ENCODE measurements at regions not wholly inside any gene's neighbourhood (a gene's known extent, or its start where the extent isn't known, plus 50 kb on each side); places are given as distances from the start of the nearest gene placed in this dataset.

DNA sequence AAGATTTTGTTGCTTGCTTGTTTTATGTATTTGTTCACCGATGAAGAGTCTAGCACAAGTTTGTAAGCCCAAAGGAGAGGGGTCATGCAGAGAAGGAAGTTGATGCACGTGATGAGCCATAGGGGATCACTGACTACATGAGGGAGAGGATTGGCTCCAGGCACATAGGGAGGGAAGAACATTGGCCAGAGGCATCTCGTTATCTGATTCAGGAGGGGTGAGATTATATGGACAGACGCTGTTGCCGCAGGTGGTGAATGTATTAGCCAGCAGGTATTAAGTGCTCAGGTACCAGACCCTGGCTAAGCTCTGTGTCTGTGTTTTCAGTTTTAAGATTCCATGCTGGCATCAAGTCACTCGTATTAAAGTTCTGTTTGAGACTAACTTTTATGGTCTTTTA is 91.8 kb upstream of the CHST9 start:
- no peak for DNase-seq (ENCODE audit: low spot score)

GRCh38 chr18:27276479-27276878 is 91.4 kb upstream of the CHST9 start:
- no peak for DNase-seq (ENCODE audit: low spot score)

DNA sequence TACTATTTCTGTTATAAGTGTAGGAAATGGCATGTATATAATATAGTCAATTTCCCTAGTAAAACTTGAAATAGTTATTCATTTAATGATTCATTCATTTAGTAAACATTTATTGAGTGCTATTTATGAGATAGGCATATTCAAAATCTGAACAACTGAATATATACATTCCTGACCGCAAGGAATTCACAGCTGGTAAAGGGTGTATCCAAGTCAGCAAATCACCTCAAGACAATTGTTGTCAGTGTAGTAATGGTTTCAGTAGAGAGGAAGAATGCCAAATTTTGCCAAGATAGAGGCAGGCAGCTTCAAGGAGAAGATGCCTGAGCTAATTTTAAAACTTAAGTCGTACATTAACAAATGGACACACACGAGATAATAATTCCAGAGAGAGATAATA is 89.8 kb upstream of the CHST9 start:
- DNase-seq (ENCODE audit: low spot score), result no peak

DNA sequence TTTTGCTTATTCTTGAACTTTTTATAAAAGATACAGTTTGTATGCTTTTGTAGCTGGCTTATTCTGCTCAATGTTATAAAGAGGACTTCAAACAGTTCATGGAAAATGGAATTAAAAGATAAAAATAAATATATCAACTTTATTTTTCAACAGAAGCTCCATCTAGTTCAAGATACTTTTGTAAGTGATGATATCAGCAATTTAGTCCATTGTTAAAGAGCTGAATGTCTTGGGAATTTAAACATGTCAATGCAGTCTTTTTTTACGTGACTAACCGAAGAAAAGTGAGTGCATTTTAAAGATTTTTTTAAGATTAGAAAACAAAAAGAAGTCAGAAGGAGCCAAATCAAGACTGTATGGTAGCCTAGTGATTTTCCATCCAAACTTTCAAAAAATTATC is 85.4 kb upstream of the CHST9 start:
- no peak for DNase-seq (ENCODE audit: low spot score)

GRCh38 chr18:27263369-27263768 is 78.3 kb upstream of the CHST9 start:
- no peak for DNase-seq (ENCODE audit: low spot score)

DNA sequence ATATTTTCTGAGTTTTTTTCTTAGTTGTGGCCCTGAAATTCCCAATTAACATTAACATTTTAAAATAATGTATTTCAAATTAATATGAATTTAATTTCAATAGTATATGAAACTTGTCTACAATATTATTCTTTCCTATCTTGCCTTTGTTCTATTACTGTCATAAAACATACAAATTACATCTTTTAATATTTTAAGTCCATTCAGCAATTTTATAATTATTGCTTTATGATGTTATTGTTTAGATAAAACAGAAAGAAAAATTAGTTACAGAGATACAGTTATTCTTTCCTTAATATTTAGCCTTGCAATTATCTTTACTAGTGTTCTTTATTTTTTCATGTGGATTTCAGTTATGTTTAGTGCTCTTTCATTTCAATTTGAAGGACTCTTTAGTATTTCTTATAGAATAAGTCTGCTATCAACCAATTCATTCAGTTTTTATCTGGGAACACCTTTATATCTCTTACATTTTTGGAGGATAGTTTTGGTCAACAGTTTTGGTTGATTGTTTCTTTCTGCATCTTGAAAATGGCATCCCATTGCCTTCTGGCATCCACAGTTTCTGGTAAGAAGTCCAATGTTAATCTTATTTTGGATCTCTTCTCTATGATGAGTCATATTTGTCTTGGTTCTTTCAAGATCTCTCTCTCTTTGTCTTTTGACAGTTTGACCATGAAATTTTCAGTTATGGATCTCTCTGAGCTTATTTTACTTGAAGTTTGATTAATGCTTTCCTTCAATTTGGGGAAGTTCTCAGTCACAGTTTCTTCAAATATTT is 76.9 kb upstream of the CHST9 start:
- DNase-seq (ENCODE audit: low spot score), result no peak

- DNase-seq (ENCODE audit: low spot score), result no peak
Measured at GRCh38 chr18:27253571-27253970, 68.5 kb upstream of the CHST9 start.

DNA sequence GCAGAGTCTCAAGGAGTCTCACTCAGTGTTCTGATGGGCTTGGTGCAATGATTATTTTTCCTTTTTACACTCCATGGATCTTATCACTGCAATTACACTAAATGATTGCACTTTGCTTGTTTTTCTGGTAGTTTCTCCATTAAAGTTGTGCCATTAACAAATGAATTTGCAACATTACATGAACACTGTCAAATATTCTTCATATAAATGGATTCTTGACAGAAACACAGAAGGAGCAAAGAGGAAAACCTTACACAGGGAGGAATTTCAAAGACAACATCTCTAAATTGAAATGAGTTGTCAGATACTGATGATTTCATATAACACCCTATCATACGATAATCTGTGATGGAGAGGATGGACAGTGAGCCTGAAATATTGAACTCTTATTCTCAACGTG is 65.4 kb upstream of the CHST9 start:
- no peak for DNase-seq (ENCODE audit: low spot score)

DNA sequence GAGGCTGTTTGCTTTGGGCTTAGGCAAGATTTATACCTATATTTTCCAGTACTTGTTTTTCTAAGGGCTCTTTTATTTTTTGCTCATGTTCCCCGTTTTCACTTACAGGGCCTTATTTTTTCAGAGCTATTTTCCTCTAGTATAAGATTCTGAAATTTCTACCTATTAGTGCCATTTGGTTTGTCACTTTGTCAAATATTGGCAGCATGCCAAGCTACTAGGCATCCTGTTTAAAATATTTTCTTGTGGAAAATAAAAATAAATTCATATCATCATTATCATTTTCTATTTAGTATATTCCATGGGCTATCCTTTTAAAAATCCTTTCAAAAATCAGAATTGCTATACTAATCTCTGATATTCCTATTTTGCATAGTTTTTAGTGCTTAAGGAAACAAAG is 64.8 kb upstream of the CHST9 start:
- DNase-seq (ENCODE audit: low spot score), result no peak

DNA sequence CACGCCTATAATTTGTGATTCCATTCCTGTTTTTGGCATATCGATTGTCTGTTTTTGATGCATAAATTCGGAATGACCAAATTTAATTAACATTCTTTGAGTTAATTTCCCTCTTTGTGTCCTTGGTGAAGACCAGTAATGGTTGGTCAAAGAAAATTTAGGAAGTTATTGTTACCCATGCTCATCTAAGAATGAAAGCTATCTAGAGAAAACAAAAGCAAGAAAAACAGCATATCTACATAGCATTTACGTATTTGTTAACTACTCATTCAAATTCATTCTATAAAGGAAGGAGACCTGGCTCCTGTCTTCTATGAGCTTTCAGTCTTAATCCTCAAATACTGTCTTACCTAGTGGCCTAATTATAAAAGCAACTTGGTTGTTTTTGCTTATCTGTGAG is 59.2 kb upstream of the CHST9 start:
- DNase-seq (ENCODE audit: low spot score), result no peak

- no peak for DNase-seq (ENCODE audit: low spot score)
Measured at GRCh38 chr18:27242392-27243047, 57.4 kb upstream of the CHST9 start.

- DNase-seq (ENCODE audit: low spot score), result peak; percentile 5
Measured at GRCh38 chr18:27240383-27240782, 55.3 kb upstream of the CHST9 start.

GRCh38 chr18:27239669-27240068 is 54.6 kb upstream of the CHST9 start:
- no peak for DNase-seq (ENCODE audit: low spot score)

DNA sequence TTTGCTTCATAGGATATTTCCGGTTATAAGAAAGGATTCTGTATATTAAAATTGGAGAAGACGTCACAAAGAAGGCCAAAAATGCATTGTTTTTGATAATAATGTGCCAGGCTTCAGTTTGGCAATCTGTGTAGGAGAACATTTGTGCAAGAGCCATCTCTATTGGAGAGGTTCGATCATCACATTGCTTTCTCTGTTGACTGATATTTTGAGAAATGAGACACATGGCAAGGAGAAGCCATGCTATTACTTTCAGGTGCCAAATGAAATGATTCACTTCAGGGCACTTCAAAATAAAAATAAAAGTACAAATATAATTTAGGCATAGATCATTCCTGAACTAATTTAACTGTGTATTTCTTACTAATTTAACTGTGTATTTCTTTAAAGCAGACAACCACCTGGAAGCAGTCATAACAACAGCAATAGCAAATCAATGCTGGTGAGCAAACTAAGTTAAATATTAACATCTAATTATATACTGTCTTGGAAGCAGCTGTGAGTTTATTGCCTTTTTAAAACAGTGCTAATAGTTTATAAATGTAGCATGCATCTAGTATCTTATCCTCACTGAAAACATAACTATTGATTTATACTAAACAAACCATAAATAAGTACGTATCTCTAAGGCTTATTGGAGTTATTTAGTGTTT is 50.2 kb upstream of the CHST9 start:
- peak; percentile 6 for DNase-seq (ENCODE audit: low spot score)

All from kidney tubule cell (primary cell).